ENCODE measurements at regions not wholly inside any gene's neighbourhood (a gene's known extent, or its start where the extent isn't known, plus 50 kb on each side); places are given as distances from the start of the nearest gene placed in this dataset.

GRCh38 chr13:86201477-86201876 is 402.3 kb upstream of the SLITRK6 start:
- DNase-seq (ENCODE audit: low spot score) (no peak), FAIRE-seq (no peak)

GRCh38 chr13:86193281-86193680 is 394.1 kb upstream of the SLITRK6 start:
- no peak for DNase-seq (ENCODE audit: low spot score)

GRCh38 chr13:86188170-86188569 is 389.0 kb upstream of the SLITRK6 start:
- FAIRE-seq = no peak
- DNase-seq (ENCODE audit: low spot score) = no peak

More at GRCh38 chr13:86193281-86193680, 394.1 kb upstream of the SLITRK6 start:
- no peak for FAIRE-seq

- FAIRE-seq (no peak), DNase-seq (ENCODE audit: low spot score) (no peak)
Observed at GRCh38 chr13:86185636-86186035, 386.4 kb upstream of the SLITRK6 start.

- DNase-seq (ENCODE audit: low spot score) = no peak
- no peak for FAIRE-seq
Observed at GRCh38 chr13:86185107-86185506, 385.9 kb upstream of the SLITRK6 start.

GRCh38 chr13:86174622-86175021 is 375.4 kb upstream of the SLITRK6 start:
- no peak for DNase-seq (ENCODE audit: low spot score)
- no peak for FAIRE-seq

- FAIRE-seq (no peak), DNase-seq (ENCODE audit: low spot score) (no peak)
Observed at GRCh38 chr13:86172961-86173360, 373.7 kb upstream of the SLITRK6 start.

GRCh38 chr13:86161257-86161656 is 362.0 kb upstream of the SLITRK6 start:
- no peak for DNase-seq (ENCODE audit: low spot score)
- FAIRE-seq = no peak

GRCh38 chr13:86155756-86156155 is 356.5 kb upstream of the SLITRK6 start:
- FAIRE-seq = no peak
- no peak for DNase-seq (ENCODE audit: low spot score)

- no peak for FAIRE-seq
- no peak for DNase-seq (ENCODE audit: low spot score)
Observed at GRCh38 chr13:86142080-86142479, 342.9 kb upstream of the SLITRK6 start.

GRCh38 chr13:86135856-86136255 is 336.6 kb upstream of the SLITRK6 start:
- FAIRE-seq (no peak), DNase-seq (ENCODE audit: low spot score) (no peak)

- DNase-seq (ENCODE audit: low spot score) (no peak), FAIRE-seq (no peak)
Observed at GRCh38 chr13:86121881-86122280, 322.7 kb upstream of the SLITRK6 start.

- DNase-seq (ENCODE audit: low spot score) = no peak
- FAIRE-seq = no peak
Observed at GRCh38 chr13:86109107-86109506, 309.9 kb upstream of the SLITRK6 start.

- DNase-seq (ENCODE audit: low spot score) (no peak), FAIRE-seq (no peak)
Observed at GRCh38 chr13:86108334-86108733, 309.1 kb upstream of the SLITRK6 start.

- FAIRE-seq (no peak), DNase-seq (ENCODE audit: low spot score) (no peak)
Observed at GRCh38 chr13:86098511-86098910, 299.3 kb upstream of the SLITRK6 start.

- DNase-seq (ENCODE audit: low spot score) (no peak), FAIRE-seq (no peak)
Observed at GRCh38 chr13:86095351-86095750, 296.1 kb upstream of the SLITRK6 start.

- FAIRE-seq (no peak), DNase-seq (ENCODE audit: low spot score) (no peak)
Observed at GRCh38 chr13:86090181-86090580, 291.0 kb upstream of the SLITRK6 start.

- FAIRE-seq (no peak), DNase-seq (ENCODE audit: low spot score) (no peak)
Observed at GRCh38 chr13:86087244-86087643, 288.0 kb upstream of the SLITRK6 start.

- DNase-seq (ENCODE audit: low spot score) = no peak
- FAIRE-seq = no peak
Observed at GRCh38 chr13:86085890-86086289, 286.7 kb upstream of the SLITRK6 start.

GRCh38 chr13:86082121-86082520 is 282.9 kb upstream of the SLITRK6 start:
- DNase-seq (ENCODE audit: low spot score) = no peak
- no peak for FAIRE-seq

- FAIRE-seq = no peak
- DNase-seq (ENCODE audit: low spot score) = no peak
Observed at GRCh38 chr13:86080340-86080995, 281.2 kb upstream of the SLITRK6 start.

- DNase-seq (ENCODE audit: low spot score) = no peak
- FAIRE-seq = no peak
Observed at GRCh38 chr13:86066611-86067365, 267.6 kb upstream of the SLITRK6 start.

- FAIRE-seq = no peak
- DNase-seq (ENCODE audit: low spot score) = no peak
Observed at GRCh38 chr13:86052141-86052540, 252.9 kb upstream of the SLITRK6 start.

Data from RCC 7860 (cell line).